Thyroid gland (tissue), 4 donors: ENCODE measurements at regions not wholly inside any gene's neighbourhood (a gene's known extent, or its start where the extent isn't known, plus 50 kb on each side); places are given as distances from the start of the nearest gene placed in this dataset.
A peak's percentile ranks its signal among the peaks of the same experiment; 100 is the strongest.

ENCODE experiments used
- DNase-seq, 2 donors: peaks; one replicate each; pipeline ENCODE4 v3.0.0-alpha.2; 2019
- H3K27ac ChIP-seq, 3 donors: fragments of 200-600 bp; sonication (generic); 1 replicate in 2 of 3; 2 replicates in 1 of 3; pipeline ENCODE4 v1.5.1; 2016 to 2019; ENCODE audit warnings: mild to moderate bottlenecking in 1 of 3, moderate library complexity in 1 of 3
- H3K27me3 ChIP-seq: fragments of 200-600 bp; sonication (generic); one replicate; pipeline ENCODE4 v1.5.1; 2019
- H3K36me3 ChIP-seq, 2 donors: fragments of 200-600 bp; sonication (generic); one replicate each; pipeline ENCODE4 v1.5.1; 2016 to 2019
- H3K4me1 ChIP-seq, 2 donors: fragments of 200-600 bp; sonication (generic); one replicate each; pipeline ENCODE4 v1.5.1; 2017 to 2019
- H3K4me3 ChIP-seq, 3 donors: fragments of 200-600 bp; sonication (generic); replicated peaks in 1 of 3; 1 replicate in 2 of 3; 2 replicates in 1 of 3; pipeline ENCODE4 v1.5.1; 2016; ENCODE audit warnings: mild to moderate bottlenecking in 1 of 3
- H3K9me3 ChIP-seq: fragments of 200-600 bp; sonication (generic); one replicate; pipeline ENCODE4 v1.5.1; 2017
- CTCF ChIP-seq, 6 experiments: fragments of 200-600 bp in 3 of 6; fragments of 450-650 bp in 3 of 6; sonication (generic) in 3 of 6; IDR thresholded peaks; one replicate each; pipeline ENCODE4 v1.5.1; 2016 to 2019; ENCODE audit warnings: antibody characterized with exemption in 6 of 6, mild to moderate bottlenecking in 2 of 6, inconsistent platforms in 1 of 6, moderate library complexity in 1 of 6
- POLR2A ChIP-seq, 2 donors: fragments of 450-650 bp; IDR thresholded peaks; one replicate each; pipeline ENCODE4 v1.6.1; 2017; ENCODE audit warnings: antibody characterized with exemption in 2 of 2, mild to moderate bottlenecking in 2 of 2, moderate library complexity in 1 of 2
- WGBS, 2 donors: methylation state at CpG; one replicate each; pipeline ENCODE4 v1.1.5; 2017; 5-methylcytosine and 5-hydroxymethylcytosine counted together
- intact Hi-C: fragments of 100-400 bp; cut with DNase I; formaldehyde crosslinking; loops from one replicate; pipeline ENCODE4 v1.15.1; 2023

- intact Hi-C loops = no loop called here
- H3K36me3 ChIP-seq = no peaks in the 10 kb centered on the region
- H3K4me1 ChIP-seq = peaks cover 6 to 14% of the 10 kb centered on the region in 2 donors
- H3K27ac ChIP-seq = no peak overlapping the region
- WGBS, 2 donors = 96 to 97% methylated on average over 3 of the region's 3 CpGs
- DNase-seq = no peak
- H3K9me3 ChIP-seq = no peaks in the 10 kb centered on the region
- TF ChIP-seq POLR2A (IDR thresholded peaks at IDR 0.05) (no peak), CTCF (IDR thresholded peaks at IDR 0.05) (peak in 2 of 6 experiments; percentile 12 to 13)
- H3K4me3 ChIP-seq = no peak overlapping the region
- H3K27me3 ChIP-seq = no peaks in the 10 kb centered on the region
These were observed 363.4 kb upstream of the ARHGEF26 start for GRCh38 chr3:153757839-153758238.

GRCh38 chr3:153760948-153761347, 360.2 kb upstream of the ARHGEF26 start:
- Histone ChIP-seq H3K36me3 (no peaks in the 10 kb centered on the region), H3K4me3 (no peak overlapping the region), H3K27me3 (no peaks in the 10 kb centered on the region), H3K9me3 (no peaks in the 10 kb centered on the region), H3K4me1 (peaks cover 0 to 11% of the 10 kb centered on the region in 2 donors), H3K27ac (no peak overlapping the region)
- no peak for DNase-seq
- 86 to 87% methylated on average over 5 of the region's 5 CpGs for WGBS, 2 donors
- TF ChIP-seq CTCF (IDR thresholded peaks at IDR 0.05) = no peak
- TF ChIP-seq POLR2A (IDR thresholded peaks at IDR 0.05) = no peak
- intact Hi-C loops = no loop called here

GRCh38 chr3:153762411-153763235, 358.6 kb upstream of the ARHGEF26 start:
- Histone ChIP-seq H3K36me3 (no peaks in the 10 kb centered on the region), H3K9me3 (no peaks in the 10 kb centered on the region), H3K4me1 (peaks cover 0 to 7% of the 10 kb centered on the region in 2 donors), H3K27ac (no peak overlapping the region), H3K27me3 (no peaks in the 10 kb centered on the region), H3K4me3 (no peak overlapping the region)
- TF ChIP-seq CTCF (IDR thresholded peaks at IDR 0.05) = no peak
- no peak for TF ChIP-seq POLR2A (IDR thresholded peaks at IDR 0.05)
- no peak for DNase-seq
- intact Hi-C loops = no loop called here
- WGBS, 2 donors = 90% methylated on average over 6 of the region's 6 CpGs

GRCh38 chr3:153767601-153768560, 353.3 kb upstream of the ARHGEF26 start:
- no peaks in the 10 kb centered on the region for H3K4me1 ChIP-seq
- 88 to 89% methylated on average over 7 to 9 of the region's 9 CpGs for WGBS, 2 donors
- no peaks in the 10 kb centered on the region for H3K36me3 ChIP-seq
- H3K27ac ChIP-seq = no peak overlapping the region
- DNase-seq = no peak
- intact Hi-C loops = loop anchor here (5.0 kb wide), 1 partner anchor 726 kb away; no protein-coding TSS in a partner anchor
- H3K4me3 ChIP-seq = no peak overlapping the region
- no peaks in the 10 kb centered on the region for H3K27me3 ChIP-seq
- no peaks in the 10 kb centered on the region for H3K9me3 ChIP-seq
- TF ChIP-seq POLR2A (IDR thresholded peaks at IDR 0.05) (no peak), CTCF (IDR thresholded peaks at IDR 0.05) (no peak)
